ENCODE measurements at regions not wholly inside any gene's neighbourhood (a gene's known extent, or its start where the extent isn't known, plus 50 kb on each side); places are given as distances from the start of the nearest gene placed in this dataset.

DNA sequence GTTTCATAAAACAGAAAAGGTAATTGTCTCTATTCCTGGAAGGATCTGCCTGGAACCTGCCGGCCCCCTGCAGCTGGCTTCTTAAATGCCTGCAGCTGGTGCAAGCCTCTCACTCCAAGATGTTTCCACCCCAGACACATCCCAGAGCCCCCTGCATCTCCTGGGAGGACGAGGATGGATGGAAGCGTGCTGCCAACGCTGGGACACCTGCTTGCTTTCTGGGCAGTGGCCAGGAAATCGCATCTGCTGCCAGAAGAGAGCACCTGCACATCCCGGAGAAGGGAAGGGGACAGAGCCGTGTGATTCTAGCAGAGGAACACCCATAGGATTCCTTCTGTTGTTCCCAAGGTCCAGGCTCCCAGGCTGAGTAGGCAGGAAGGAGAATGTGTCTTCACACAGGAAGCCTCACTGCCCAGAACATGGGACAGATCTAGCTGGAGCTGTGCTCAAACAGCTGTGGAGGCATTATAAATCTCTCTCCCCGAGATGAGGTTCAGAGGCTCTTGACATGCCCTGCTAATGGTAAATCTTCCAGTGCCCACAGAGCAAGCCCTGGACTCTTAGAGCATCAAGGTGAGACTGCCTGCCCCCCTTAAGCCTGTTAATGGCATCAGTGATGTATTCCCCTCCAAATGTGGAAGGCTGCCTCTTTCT lies 138.8 kb upstream of the MAP1LC3B2 start:
- Histone ChIP-seq H3K9ac (ENCODE audit: control insufficient read depth, extremely low read depth, insufficient read depth, low read length) (no peak overlapping the region), H3K4me2 (ENCODE audit: control insufficient read depth, extremely low read depth, insufficient read depth, low read depth, low read length) (no peak overlapping the region), H3K27me3 (ENCODE audit: control insufficient read depth, extremely low read depth, insufficient read depth, low read length) (no peaks in the 10 kb centered on the region), H3K4me3 (ENCODE audit: control insufficient read depth in 2 of 3, extremely low read depth in 1 of 3, insufficient read depth in 2 of 3, low read depth in 1 of 3, low read length in 3 of 3) (no peak overlapping the region), H2AFZ (ENCODE audit: control insufficient read depth, low read length) (no peak overlapping the region), H3K4me1 (ENCODE audit: control insufficient read depth, extremely low read depth, insufficient read depth, low read length) (no peaks in the 10 kb centered on the region), H3K79me2 (ENCODE audit: control insufficient read depth, insufficient read depth, low read length) (no peaks in the 10 kb centered on the region), H4K20me1 (ENCODE audit: control insufficient read depth, extremely low read depth, insufficient read depth, low read length) (no peaks in the 10 kb centered on the region), H3K9me1 (ENCODE audit: control insufficient read depth, extremely low read depth, insufficient read depth, low read length) (no peaks in the 10 kb centered on the region), H3K36me3 (ENCODE audit: control insufficient read depth in 2 of 2, extremely low read depth in 1 of 2, insufficient read depth in 2 of 2, low read length in 2 of 2) (no peaks in the 10 kb centered on the region), H3K27ac (ENCODE audit: control insufficient read depth, insufficient read depth, low read length) (no peak overlapping the region), H3K9me3 (ENCODE audit: control insufficient read depth, low read depth, low read length) (no peaks in the 10 kb centered on the region)
- DNase-seq (ENCODE audit: low read depth, low spot score) = no peak
- dilution Hi-C loops (cut with MboI; ENCODE audit: extremely low pct_ligation_motif_present, low sequenced_read_pairs) = no loop called here
- no peak for TF ChIP-seq EZH2 (IDR thresholded peaks at IDR 0.05; ENCODE audit: low read length)
- TF ChIP-seq, protein P1, sequence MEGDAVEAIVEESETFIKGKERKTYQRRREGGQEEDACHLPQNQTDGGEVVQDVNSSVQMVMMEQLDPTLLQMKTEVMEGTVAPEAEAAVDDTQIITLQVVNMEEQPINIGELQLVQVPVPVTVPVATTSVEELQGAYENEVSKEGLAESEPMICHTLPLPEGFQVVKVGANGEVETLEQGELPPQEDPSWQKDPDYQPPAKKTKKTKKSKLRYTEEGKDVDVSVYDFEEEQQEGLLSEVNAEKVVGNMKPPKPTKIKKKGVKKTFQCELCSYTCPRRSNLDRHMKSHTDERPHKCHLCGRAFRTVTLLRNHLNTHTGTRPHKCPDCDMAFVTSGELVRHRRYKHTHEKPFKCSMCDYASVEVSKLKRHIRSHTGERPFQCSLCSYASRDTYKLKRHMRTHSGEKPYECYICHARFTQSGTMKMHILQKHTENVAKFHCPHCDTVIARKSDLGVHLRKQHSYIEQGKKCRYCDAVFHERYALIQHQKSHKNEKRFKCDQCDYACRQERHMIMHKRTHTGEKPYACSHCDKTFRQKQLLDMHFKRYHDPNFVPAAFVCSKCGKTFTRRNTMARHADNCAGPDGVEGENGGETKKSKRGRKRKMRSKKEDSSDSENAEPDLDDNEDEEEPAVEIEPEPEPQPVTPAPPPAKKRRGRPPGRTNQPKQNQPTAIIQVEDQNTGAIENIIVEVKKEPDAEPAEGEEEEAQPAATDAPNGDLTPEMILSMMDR (optimal IDR thresholded peaks at IDR 0.05 in 1 of 3, IDR thresholded peaks at IDR 0.05 in 1 of 3, conservative IDR thresholded peaks at IDR 0.05 in 1 of 3; ENCODE audit: extremely low read depth in 1 of 3, insufficient read depth in 2 of 3, low read length in 3 of 3) = no peak
- no peak for FAIRE-seq

DNA sequence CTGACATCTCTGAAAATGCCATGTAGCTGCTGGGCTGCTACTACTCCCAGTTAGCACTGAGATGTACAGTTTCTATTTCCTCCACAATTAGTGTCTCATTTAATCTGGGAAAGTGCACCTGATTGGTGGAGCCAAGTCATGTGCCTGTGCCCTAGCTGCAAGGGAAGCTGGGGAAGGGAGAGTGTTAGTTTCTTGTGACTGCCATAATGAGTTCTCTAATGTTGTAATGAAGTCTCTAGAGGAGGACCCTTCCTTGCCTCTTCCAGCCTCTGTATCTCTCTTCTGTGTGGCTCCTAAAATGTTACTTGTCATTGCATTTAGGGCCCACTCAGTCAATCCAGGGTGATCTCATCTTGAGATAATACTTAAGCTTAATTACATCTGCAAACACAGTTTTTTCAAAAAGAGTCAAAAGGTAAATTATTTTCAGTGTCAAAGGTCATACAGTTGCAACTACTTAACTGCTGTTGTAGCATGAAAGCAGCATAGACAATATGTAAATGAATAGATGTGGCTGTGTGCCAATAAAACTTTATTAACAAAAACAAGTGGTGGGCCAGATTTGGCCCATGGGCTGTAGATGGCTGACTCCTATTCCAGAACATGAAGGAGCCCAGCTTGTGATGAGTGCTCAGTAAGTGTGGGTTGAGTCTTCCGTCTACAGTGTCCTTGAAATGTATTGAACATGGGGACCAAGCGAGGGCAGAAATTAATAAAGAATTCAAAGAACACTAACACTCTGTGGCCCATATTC lies 137.2 kb upstream of the MAP1LC3B2 start:
- H3K27ac ChIP-seq (ENCODE audit: control insufficient read depth, insufficient read depth, low read length) = no peak overlapping the region
- TF ChIP-seq, protein P1 (optimal IDR thresholded peaks at IDR 0.05 in 1 of 3, IDR thresholded peaks at IDR 0.05 in 1 of 3, conservative IDR thresholded peaks at IDR 0.05 in 1 of 3; ENCODE audit: extremely low read depth in 1 of 3, insufficient read depth in 2 of 3, low read length in 3 of 3) = no peak
- TF ChIP-seq EZH2 (IDR thresholded peaks at IDR 0.05; ENCODE audit: low read length) = no peak
- no peaks in the 10 kb centered on the region for H4K20me1 ChIP-seq (ENCODE audit: control insufficient read depth, extremely low read depth, insufficient read depth, low read length)
- dilution Hi-C loops (cut with MboI; ENCODE audit: extremely low pct_ligation_motif_present, low sequenced_read_pairs) = no loop called here
- H3K27me3 ChIP-seq (ENCODE audit: control insufficient read depth, extremely low read depth, insufficient read depth, low read length) = no peaks in the 10 kb centered on the region
- FAIRE-seq (no peak), DNase-seq (ENCODE audit: low read depth, low spot score) (no peak)
- H3K4me2 ChIP-seq (ENCODE audit: control insufficient read depth, extremely low read depth, insufficient read depth, low read depth, low read length) = no peak overlapping the region
- no peak overlapping the region for H3K9ac ChIP-seq (ENCODE audit: control insufficient read depth, extremely low read depth, insufficient read depth, low read length)
- no peaks in the 10 kb centered on the region for H3K9me1 ChIP-seq (ENCODE audit: control insufficient read depth, extremely low read depth, insufficient read depth, low read length)
- peaks cover 16% of the 10 kb centered on the region for H3K4me1 ChIP-seq (ENCODE audit: control insufficient read depth, extremely low read depth, insufficient read depth, low read length)
- H3K4me3 ChIP-seq (ENCODE audit: control insufficient read depth in 2 of 3, extremely low read depth in 1 of 3, insufficient read depth in 2 of 3, low read depth in 1 of 3, low read length in 3 of 3) = no peak overlapping the region
- H3K79me2 ChIP-seq (ENCODE audit: control insufficient read depth, insufficient read depth, low read length) = no peaks in the 10 kb centered on the region
- H2AFZ ChIP-seq (ENCODE audit: control insufficient read depth, low read length) = no peak overlapping the region
- H3K9me3 ChIP-seq (ENCODE audit: control insufficient read depth, low read depth, low read length) = no peaks in the 10 kb centered on the region
- no peaks in the 10 kb centered on the region for H3K36me3 ChIP-seq (ENCODE audit: control insufficient read depth in 2 of 2, extremely low read depth in 1 of 2, insufficient read depth in 2 of 2, low read length in 2 of 2)
